ENCODE measurements at regions not wholly inside any gene's neighbourhood (a gene's known extent, or its start where the extent isn't known, plus 50 kb on each side); places are given as distances from the start of the nearest gene placed in this dataset.
"Not testable (repeated sequence)": the region's sequence is repeated elsewhere in the genome, so short reads cannot be mapped to it uniquely, and the experiment has no call there.

DNA sequence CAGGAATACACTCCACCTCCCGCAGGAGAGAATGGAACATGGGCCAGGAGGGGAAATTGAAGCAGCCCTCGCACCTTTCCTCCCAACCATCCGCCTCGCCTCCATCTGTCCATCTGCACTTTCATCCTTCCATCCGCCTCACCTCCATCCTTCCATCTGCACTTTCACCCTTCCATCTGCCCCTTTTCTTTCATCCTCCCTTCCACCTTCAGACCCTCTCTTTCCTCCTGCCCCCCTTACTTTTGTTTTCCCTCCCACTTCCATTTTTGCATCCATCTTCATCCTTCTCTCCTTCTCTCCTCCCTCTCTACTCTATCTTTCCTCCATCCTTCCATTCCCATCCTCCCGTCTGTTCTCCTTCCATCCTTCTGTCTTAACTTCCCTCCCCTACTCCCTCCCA, 92.2 kb upstream of the ZNF536 start:
- no peak for DNase-seq

GRCh38 chr19:30281906-30282305, 90.3 kb upstream of the ZNF536 start:
- DNase-seq = no peak

- no peak for DNase-seq
Observed at GRCh38 chr19:30283556-30283955, 88.6 kb upstream of the ZNF536 start.

GRCh38 chr19:30284209-30284608, 88.0 kb upstream of the ZNF536 start:
- no peak for DNase-seq

- no peak for DNase-seq
Observed at GRCh38 chr19:30284885-30285284, 87.3 kb upstream of the ZNF536 start.

DNA sequence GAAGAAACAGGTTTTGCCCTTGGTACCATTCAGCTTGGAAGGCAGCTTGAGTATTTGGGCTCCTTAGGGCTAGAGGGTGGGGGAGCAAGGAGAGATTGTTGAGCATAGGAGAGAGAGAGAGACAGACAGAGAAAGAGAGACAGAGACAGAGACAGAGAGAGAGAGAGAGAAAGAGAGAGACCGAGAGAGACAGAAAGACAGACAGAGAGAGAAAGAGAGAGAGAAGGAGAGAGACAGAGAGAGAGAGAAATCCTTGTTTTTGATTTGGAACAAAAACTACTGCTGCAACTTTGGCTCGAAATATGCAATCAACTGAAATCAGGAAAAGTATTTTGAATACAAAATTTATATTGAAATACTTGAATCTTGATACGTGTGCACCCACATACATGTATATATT, 85.8 kb upstream of the ZNF536 start:
- DNase-seq = no peak

- no peak for DNase-seq
Observed at GRCh38 chr19:30287259-30287658, 84.9 kb upstream of the ZNF536 start.

DNA sequence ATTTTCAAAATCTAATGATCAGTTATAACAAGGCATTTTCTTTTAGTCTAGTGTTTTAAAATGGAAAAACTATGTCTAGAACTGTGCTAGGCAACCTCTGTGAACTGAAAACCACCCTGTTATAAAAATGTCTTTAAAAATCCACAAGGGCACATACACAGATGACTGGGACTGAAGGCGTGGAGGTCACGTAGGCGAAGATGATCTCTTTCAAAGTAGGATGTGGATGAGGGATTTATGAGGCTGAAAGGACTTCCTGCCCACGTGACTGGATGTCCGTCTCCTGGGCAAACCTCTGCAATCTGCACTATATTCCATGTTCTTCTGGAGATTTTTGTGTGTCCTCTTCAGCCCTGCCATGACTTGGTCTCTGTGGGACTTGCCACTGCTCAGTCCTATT, 84.2 kb upstream of the ZNF536 start:
- no peak for DNase-seq

- DNase-seq = no peak
Observed at GRCh38 chr19:30288911-30289310, 83.3 kb upstream of the ZNF536 start.

DNA sequence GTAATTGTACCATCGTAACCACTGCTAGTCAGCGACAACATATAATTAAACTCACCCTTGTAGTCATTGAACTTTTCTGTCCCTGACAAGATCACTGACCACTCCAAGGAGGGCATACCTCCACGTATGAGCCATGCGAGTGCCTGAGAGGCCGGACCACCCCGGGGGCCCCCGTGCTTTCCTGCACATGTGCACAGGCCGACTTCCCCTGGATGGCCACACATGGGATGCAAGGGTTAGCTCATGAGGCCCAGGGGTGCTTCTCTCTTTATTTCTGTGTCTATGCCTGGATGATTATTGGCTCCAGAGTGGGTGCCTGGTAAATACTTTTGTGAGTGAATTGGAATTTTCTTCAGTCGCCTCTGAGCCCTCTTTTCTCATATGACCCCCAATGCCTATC, 82.8 kb upstream of the ZNF536 start:
- DNase-seq = no peak

- not testable (repeated sequence) for DNase-seq
Observed at GRCh38 chr19:30290805-30291204, 81.4 kb upstream of the ZNF536 start.

- DNase-seq = no peak
Observed at GRCh38 chr19:30293051-30293785, 79.0 kb upstream of the ZNF536 start.

DNA sequence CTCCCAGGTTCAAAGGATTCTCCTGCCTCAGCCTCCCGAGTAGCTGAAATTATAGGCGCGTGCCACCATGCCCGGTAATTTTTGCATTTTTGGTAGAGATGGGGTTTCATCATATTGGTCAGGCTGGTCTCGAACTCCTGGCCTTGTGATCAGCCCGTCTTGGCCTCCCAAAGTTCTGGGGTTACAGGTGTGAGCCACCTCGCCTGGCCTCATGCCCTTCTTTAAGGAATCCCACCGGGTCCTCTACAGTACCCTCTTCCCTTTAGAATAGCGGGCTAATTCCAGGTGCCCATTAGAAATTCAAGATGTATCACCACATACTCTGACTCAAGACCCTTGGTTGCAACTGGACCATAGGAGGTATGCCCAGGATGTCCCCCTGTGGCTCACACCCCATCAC, 74.2 kb upstream of the ZNF536 start:
- DNase-seq = no peak

DNA sequence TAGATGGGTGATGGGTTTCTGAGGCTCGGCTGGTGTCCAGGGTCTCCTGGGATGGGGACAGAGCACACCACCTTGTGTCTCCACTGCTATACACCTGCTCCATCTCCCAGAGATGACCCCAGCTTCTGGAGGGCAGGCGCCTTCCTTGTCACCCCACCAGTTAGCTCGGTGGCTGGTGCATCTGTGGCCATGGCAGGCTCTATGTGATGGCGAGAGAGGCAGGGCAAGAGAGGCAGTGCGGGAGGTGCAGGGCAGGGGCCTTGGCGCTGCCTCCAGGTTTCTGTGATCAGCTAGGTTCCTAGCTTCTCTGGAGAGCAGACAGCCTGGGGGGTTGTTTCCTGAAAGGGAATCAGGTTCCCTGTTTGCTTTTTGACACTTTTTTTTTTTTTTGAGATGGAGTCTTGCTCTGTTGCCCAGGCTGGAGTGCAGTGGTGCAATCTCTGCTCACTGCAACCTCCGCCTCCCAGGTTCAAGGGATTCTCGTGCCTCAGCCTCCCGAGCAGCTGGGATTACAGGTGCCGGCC, 69.0 kb upstream of the ZNF536 start:
- DNase-seq = no peak

DNA sequence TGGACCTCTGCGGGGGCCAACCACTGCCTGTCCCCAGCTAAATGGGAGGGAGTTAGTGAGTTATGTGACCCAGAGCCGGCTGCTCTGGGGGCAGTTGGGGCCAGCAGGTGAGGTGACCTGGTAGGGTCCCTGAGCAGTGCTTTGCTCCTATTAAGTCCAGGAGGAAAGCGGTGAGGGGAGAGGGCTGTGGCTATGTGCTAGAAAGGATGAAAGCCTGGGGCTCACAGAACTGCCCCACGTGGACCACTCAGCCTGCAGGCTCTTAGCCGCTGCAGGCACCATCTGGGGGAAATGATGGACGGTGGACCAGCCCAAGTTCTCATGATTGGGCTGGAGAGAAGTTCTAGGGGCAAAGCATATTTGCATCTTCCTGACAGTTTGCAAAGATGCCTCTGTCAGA, 67.6 kb upstream of the ZNF536 start:
- DNase-seq = no peak

DNA sequence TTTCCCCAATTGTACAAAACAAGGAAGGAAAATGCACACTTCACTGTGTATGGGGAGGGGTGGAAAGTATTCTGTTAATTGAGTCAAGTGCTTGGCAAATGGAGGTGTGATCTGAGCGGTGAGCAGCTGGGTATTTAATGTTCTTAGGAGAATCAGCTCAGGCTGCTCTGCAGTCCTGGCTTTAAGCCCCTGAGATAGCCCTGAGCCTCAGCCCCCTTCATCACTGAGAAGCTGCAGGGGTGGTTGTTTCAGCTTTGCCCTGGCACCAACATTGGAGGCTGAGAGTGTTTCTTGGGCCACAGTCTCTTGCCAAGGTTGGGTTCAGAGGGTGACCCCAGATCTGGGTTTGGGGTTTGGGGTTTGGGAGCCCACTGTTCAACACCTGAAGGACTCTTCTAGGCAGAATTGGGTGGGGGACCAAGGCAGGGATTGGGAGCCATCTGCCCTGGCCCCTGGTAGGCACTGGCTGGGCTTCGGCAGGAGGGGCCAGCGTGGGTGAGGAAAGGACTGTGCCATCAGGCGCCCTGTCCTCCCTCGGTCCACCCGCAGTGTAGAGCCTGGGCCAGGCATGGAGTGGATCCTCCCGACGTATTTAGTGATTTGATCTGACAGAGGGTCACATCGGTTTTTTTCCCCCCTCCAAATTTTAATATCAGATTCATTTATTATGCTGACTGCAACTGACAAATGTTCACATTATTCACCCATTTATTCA, 66.7 kb upstream of the ZNF536 start:
- DNase-seq = no peak

DNA sequence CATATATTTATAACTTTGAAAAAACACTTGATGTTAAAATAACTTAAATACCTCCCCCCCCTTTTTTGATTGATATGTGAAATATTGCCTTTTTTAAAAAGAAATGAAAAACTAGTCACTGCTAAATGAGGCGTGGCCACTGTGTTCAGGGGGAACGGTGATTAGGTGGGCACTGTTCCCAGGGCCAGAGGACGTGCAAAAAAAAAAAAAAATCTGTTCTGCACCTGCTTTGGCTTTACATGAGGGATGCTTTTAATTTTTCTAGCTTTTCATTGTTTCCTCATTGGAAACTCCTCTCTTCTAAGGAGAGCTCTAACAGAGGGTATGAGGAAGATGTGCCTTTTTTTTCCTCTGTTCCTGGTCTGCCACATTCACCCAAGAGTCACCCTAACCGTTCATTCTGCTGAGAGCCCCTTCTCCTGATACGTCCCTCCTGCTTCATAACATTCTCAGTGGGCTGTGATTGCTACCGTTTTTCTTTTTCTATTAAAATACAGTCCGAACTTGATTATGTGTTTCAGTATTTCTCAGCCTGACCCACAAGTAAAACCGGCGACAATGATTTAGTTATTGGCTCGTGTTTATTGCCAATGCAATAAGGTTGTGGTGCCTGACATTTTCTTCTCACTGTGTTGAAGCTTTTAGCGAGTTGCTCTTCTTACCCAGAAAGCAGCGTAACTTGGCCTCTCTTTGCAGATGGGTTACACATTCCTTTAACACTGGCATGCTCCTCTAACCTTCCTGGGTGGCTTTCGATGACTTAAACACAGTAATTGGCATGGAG, 64.8 kb upstream of the ZNF536 start:
- no peak for DNase-seq

- no peak for DNase-seq
Observed at GRCh38 chr19:30309176-30309575, 63.0 kb upstream of the ZNF536 start.

GRCh38 chr19:30309905-30310601, 62.1 kb upstream of the ZNF536 start:
- no peak for DNase-seq

DNA sequence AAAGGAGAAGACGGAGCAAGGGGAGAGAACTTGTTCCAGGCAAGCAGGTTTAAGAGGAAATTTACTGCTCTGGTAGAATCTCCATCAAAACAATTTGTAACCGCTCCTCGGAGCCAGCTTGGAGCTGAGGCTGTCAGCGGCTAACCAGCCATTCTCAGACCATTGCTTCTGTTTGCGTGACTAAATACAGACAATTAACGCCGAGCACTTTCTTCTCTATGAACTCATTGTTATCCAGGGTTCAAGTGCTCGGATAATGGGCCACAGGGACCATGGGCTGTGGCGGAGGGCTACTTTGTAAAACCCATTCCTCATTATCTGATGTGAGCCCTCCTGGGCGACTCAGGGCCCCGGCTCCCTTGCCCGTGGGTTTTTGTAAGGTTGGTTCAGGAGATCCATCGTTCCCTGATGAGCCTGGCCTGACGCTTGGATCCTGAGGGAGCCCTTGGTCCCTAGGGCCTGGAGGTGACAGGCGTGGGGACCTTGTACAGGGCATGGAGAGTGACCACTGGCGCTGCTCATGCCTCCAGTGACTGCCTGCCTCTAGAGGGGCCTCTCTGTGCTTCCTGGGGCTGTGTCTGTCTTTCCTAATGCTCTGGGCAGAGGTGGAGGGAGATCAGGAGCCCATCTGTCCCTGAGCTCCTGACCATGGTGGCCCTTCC, 61.5 kb upstream of the ZNF536 start:
- no peak for DNase-seq

DNA sequence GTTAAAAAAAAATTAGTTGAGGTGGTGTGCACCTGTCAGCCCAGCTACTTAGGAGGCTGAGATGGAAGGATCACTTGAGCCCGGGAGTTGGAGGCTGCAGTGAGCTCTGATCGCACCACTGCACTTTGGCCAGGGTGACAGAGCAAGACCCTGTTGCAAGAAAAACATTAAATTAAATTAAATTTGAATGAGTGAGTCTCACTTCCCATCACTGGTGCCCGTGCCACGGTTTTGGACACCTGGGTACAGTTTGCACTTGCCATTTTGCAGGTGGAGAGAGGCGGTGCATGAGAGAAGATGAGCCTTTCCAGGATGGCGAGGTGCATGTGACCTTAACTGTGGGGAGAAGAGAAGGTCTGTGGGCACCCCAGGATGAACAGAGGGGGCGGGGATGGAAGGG, 60.3 kb upstream of the ZNF536 start:
- DNase-seq = no peak

- no peak for DNase-seq
Observed at GRCh38 chr19:30312582-30313352, 59.4 kb upstream of the ZNF536 start.

Measured in suppressor macrophage treated with lipopolysaccharide for 1 hour (primary cell).